Gastrocnemius medialis (tissue), 4 donors: ENCODE measurements at regions not wholly inside any gene's neighbourhood (a gene's known extent, or its start where the extent isn't known, plus 50 kb on each side); places are given as distances from the start of the nearest gene placed in this dataset.

Experiments
- ATAC-seq, 2 donors: fragments of 150-250 bp; one replicate each; pipeline ENCODE4 v1.9.1; 2016
- DNase-seq, 2 donors: peaks; one replicate each; pipeline ENCODE4 v3.0.0-alpha.2; 2019
- H3K27ac ChIP-seq, 4 donors: fragments of 200-600 bp; sonication (generic); 1 replicate in 1 of 4; 2 replicates in 3 of 4; pipeline ENCODE4 v1.5.1; 2016 to 2018; ENCODE audit warnings: mild to moderate bottlenecking in 2 of 4, moderate library complexity in 1 of 4
- H3K27me3 ChIP-seq, 3 donors: fragments of 200-600 bp; sonication (generic) in 2 of 3; 1 replicate in 1 of 3; 2 replicates in 2 of 3; pipeline versions ENCODE4 v1.5.1 to v1.6.0; 2016 to 2019; ENCODE audit warnings: mild to moderate bottlenecking in 1 of 3, moderate library complexity in 1 of 3
- H3K36me3 ChIP-seq, 2 donors: fragments of 200-600 bp; sonication (generic) in 1 of 2; one replicate each; pipeline ENCODE4 v1.5.1; 2017 to 2018
- H3K4me1 ChIP-seq, 2 donors: fragments of 200-600 bp; sonication (generic) in 1 of 2; one replicate each; pipeline ENCODE4 v1.5.1; 2016 to 2017; ENCODE audit warnings: mild to moderate bottlenecking in 2 of 2
- H3K4me3 ChIP-seq, 4 donors: fragments of 200-600 bp; sonication (generic) in 3 of 4; 1 replicate in 1 of 4; 2 replicates in 3 of 4; pipeline ENCODE4 v1.5.1; 2016 to 2019; ENCODE audit warnings: mild to moderate bottlenecking in 2 of 4
- H3K9me3 ChIP-seq, 3 donors: fragments of 200-600 bp; sonication (generic) in 2 of 3; 1 replicate in 1 of 3; 2 replicates in 2 of 3; pipeline ENCODE4 v1.5.1; 2016 to 2019
- POLR2A ChIP-seq, 2 donors: fragments of 450-650 bp; IDR thresholded peaks; one replicate each; pipeline ENCODE4 v1.6.1; 2017; ENCODE audit warnings: antibody characterized with exemption in 2 of 2, mild to moderate bottlenecking in 2 of 2, moderate library complexity in 2 of 2
- in situ Hi-C, 4 donors: fragments of 200-750 bp; cut with MboI; loops; one replicate each; pipeline versions ENCODE4 v1.15.0 to v1.8.0; 2017; ENCODE audit warnings: low sequenced_read_pairs in 4 of 4
- intact Hi-C: fragments of 100-400 bp; cut with DNase I; formaldehyde crosslinking; loops from one replicate; pipeline ENCODE4 v1.15.1; 2023; ENCODE audit warnings: low total_unique reads
- TF ChIP-seq, protein P1 (sequence below), 5 experiments: fragments of 450-650 bp in 3 of 5; fragments of 200-600 bp in 2 of 5; sonication (generic) in 2 of 5; IDR thresholded peaks in 4 of 5; conservative IDR thresholded peaks in 1 of 5; 1 replicate in 4 of 5; 2 replicates in 1 of 5; pipeline ENCODE4 v1.5.1; 2016 to 2019; ENCODE audit warnings: antibody characterized with exemption in 5 of 5, mild to moderate bottlenecking in 3 of 5, moderate library complexity in 3 of 5

DNA sequence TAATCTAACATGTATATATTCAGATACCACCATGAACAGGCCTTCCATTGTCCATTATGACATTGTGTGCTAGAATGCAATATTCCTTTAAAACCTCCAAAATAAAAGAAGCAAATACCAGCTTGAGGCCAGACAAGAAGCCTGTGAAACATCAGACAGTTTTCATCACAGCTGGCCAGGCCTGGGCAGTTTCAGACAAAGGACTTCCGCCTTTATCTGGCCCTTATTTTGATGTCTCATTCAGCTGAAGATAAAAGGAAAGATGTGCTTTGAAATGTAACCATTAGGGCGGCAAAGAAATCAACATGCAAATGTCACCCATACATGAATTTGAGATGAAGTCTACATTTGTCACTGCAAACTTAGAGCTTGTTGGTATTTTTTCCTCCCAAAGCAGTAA is 737.5 kb downstream of the KCNJ2 start:
- H3K9me3 ChIP-seq: no peaks in the 10 kb centered on the region
- in situ Hi-C loops (no loop called here), intact Hi-C loops (no loop called here)
- H3K27ac ChIP-seq: no peak overlapping the region
- no peaks in the 10 kb centered on the region for H3K4me1 ChIP-seq
- no peaks in the 10 kb centered on the region for H3K27me3 ChIP-seq
- TF ChIP-seq, protein P1, sequence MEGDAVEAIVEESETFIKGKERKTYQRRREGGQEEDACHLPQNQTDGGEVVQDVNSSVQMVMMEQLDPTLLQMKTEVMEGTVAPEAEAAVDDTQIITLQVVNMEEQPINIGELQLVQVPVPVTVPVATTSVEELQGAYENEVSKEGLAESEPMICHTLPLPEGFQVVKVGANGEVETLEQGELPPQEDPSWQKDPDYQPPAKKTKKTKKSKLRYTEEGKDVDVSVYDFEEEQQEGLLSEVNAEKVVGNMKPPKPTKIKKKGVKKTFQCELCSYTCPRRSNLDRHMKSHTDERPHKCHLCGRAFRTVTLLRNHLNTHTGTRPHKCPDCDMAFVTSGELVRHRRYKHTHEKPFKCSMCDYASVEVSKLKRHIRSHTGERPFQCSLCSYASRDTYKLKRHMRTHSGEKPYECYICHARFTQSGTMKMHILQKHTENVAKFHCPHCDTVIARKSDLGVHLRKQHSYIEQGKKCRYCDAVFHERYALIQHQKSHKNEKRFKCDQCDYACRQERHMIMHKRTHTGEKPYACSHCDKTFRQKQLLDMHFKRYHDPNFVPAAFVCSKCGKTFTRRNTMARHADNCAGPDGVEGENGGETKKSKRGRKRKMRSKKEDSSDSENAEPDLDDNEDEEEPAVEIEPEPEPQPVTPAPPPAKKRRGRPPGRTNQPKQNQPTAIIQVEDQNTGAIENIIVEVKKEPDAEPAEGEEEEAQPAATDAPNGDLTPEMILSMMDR (IDR thresholded peaks at IDR 0.05 in 4 of 5, conservative IDR thresholded peaks at IDR 0.05 in 1 of 5): no peak
- TF ChIP-seq POLR2A (IDR thresholded peaks at IDR 0.05): no peak
- DNase-seq (no peak), ATAC-seq (no peak)
- no peaks in the 10 kb centered on the region for H3K36me3 ChIP-seq
- H3K4me3 ChIP-seq: no peak overlapping the region

DNA sequence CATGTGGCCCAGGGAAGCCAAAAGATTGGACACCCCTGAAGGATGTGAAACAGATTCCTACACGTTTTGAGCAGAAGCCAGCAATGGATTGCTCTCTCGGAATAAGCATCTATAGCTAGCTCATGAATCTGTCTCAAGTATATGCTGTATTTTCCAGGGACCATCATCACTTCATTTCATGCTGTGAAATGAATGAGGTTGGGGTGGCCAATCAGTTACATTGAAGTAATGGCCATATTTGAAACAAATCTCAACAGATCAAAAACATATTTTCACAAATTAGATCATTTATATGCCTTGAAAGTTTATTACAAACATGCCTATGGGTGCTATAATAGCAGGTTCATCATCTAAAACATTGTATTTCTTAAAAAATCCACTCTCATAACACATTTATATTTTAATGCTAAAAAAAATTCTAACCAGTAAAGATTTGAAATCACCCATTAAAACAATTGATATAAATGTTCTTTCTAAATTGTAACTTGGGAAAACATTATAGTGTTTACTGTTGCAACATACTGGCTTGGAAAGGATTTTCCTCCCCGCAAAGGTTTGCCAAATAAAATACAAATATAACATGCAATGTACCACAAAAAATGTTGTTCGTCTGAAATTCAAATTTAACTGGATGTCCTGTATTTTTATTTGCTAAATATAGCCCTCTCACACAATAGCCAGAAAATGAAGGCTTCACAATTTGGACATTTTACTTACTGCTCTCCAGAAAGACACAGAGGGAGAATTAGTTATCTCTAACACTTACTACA is 743.6 kb downstream of the KCNJ2 start:
- Histone ChIP-seq H3K4me3 (no peak overlapping the region), H3K36me3 (no peaks in the 10 kb centered on the region), H3K27me3 (no peaks in the 10 kb centered on the region), H3K4me1 (no peaks in the 10 kb centered on the region), H3K9me3 (no peaks in the 10 kb centered on the region), H3K27ac (no peak overlapping the region)
- ATAC-seq: no peak
- TF ChIP-seq POLR2A (IDR thresholded peaks at IDR 0.05): no peak
- TF ChIP-seq, protein P1 (IDR thresholded peaks at IDR 0.05 in 4 of 5, conservative IDR thresholded peaks at IDR 0.05 in 1 of 5): no peak
- no peak for DNase-seq
- in situ Hi-C loops: no loop called here
- intact Hi-C loops: no loop called here

DNA sequence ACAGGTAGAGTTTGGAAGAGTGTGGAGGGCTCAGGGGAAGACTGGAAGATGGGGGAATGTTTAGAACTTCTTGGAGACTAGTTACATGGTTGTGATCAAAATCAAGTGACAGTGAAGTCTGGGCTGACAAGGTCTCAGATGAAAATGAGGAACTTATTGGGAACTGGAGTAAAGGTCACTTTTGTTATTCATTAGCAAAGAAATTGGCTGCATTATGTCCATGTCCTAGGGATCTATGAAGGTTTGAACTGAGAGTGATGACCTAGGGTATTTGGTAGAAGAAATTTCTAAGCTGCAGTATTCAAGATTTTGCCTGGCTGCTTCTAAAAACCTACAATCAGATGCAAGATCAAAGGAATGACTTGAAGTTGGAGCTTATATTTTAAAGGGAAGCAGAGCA is 747.1 kb downstream of the KCNJ2 start:
- Histone ChIP-seq H3K9me3 (no peaks in the 10 kb centered on the region), H3K4me3 (no peak overlapping the region), H3K4me1 (no peaks in the 10 kb centered on the region), H3K27me3 (no peaks in the 10 kb centered on the region), H3K27ac (no peak overlapping the region), H3K36me3 (no peaks in the 10 kb centered on the region)
- DNase-seq (no peak), ATAC-seq (no peak)
- in situ Hi-C loops: no loop called here
- no peak for TF ChIP-seq POLR2A (IDR thresholded peaks at IDR 0.05)
- TF ChIP-seq, protein P1 (IDR thresholded peaks at IDR 0.05 in 4 of 5, conservative IDR thresholded peaks at IDR 0.05 in 1 of 5): no peak
- intact Hi-C loops: no loop called here

DNA sequence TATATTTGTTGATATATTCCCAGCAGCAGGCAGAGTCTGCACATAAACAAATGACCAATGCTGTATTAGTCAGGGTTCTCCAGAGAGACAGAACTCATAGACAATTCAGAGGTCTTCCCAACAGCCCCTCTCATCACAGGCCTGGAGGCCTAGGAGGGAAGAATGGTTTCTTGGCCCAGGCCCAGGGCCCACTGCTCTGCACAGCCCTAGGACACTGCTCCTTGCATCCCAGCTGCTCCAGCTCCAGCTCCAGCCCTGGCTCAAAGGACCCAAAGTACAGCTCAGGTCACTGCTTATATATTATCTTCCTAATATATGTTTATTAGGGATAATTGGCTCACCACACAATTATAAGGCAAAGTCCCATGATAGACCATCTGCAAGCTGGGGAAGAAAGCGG is 749.9 kb downstream of the KCNJ2 start:
- in situ Hi-C loops: no loop called here
- intact Hi-C loops: no loop called here

More for the DNA sequence above, 749.9 kb downstream of the KCNJ2 start:
- no peak for DNase-seq
- Histone ChIP-seq H3K4me3 (no peak overlapping the region), H3K9me3 (no peaks in the 10 kb centered on the region), H3K36me3 (no peaks in the 10 kb centered on the region), H3K4me1 (no peaks in the 10 kb centered on the region), H3K27ac (no peak overlapping the region), H3K27me3 (no peaks in the 10 kb centered on the region)
- TF ChIP-seq, protein P1 (IDR thresholded peaks at IDR 0.05 in 4 of 5, conservative IDR thresholded peaks at IDR 0.05 in 1 of 5): no peak
- TF ChIP-seq POLR2A (IDR thresholded peaks at IDR 0.05): no peak
- ATAC-seq: no peak
